GM18909 (cell line): ENCODE measurements at regions not wholly inside any gene's neighbourhood (a gene's known extent, or its start where the extent isn't known, plus 50 kb on each side); places are given as distances from the start of the nearest gene placed in this dataset.
"Not testable (repeated sequence)": the region's sequence is repeated elsewhere in the genome, so short reads cannot be mapped to it uniquely, and the experiment has no call there.

Experiments
- ATAC-seq: cut with Tn5 transposase; IDR thresholded peaks from one replicate; pipeline ENCODE4 v1.9.1; 2021; ENCODE audit warnings: mild to moderate bottlenecking; ENCODE audit not compliant: unreplicated experiment, poor library complexity

- ATAC-seq: no peak
Measured at GRCh38 chr6:95660544-95660943, 83.2 kb downstream of the MANEA start.

- ATAC-seq: no peak
Measured at GRCh38 chr6:95670011-95670463, 92.7 kb downstream of the MANEA start.

GRCh38 chr6:95676011-95676628, 98.8 kb downstream of the MANEA start:
- ATAC-seq: no peak

GRCh38 chr6:95679981-95680380, 102.6 kb downstream of the MANEA start:
- ATAC-seq: no peak

GRCh38 chr6:95681736-95682135, 104.4 kb downstream of the MANEA start:
- no peak for ATAC-seq

- no peak for ATAC-seq
Measured at GRCh38 chr6:95682476-95682875, 105.1 kb downstream of the MANEA start.

DNA sequence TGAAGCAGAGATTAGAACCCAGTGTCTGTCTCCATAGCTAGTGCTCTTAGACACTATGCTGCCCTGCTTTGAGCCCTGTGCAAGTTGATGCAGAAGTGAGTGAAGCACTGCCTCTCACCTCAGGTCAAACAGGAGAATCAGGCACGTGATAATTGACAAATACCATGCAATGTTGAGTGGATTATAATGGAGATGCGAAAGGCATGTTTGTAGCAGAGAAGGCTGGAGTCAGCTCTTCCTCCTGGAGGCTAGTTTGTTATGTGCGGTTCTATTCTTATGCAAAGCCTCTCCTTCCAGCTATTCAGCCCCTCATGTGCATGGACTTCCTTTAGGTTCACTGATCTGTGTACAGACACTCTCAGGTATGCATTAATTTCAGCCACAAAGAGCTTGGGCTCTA, 108.5 kb downstream of the MANEA start:
- ATAC-seq: no peak

GRCh38 chr6:95686272-95686671, 108.9 kb downstream of the MANEA start:
- ATAC-seq: no peak

DNA sequence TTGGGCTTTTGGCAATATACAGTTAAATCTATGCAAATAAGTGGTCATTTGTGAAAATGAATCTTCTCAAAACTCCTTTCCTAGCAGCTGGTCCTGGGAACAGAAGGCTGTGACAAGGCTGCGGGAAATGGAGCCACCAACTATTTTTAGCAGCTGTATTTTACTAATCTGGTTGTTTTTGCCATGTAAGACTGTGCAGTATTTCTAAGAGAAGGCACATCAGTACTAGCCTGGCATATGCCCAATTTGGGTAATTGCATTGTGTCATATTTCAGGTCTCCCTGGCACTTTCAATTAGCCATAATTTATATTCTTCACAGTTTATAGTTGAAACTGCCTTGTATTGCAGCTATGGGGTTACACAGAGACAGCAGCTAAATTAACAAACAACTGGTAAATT, 109.6 kb downstream of the MANEA start:
- no peak for ATAC-seq

GRCh38 chr6:95687839-95688238, 110.5 kb downstream of the MANEA start:
- ATAC-seq: no peak

- peak; percentile 78 for ATAC-seq
Measured at GRCh38 chr6:95690328-95690727, 113.0 kb downstream of the MANEA start.

DNA sequence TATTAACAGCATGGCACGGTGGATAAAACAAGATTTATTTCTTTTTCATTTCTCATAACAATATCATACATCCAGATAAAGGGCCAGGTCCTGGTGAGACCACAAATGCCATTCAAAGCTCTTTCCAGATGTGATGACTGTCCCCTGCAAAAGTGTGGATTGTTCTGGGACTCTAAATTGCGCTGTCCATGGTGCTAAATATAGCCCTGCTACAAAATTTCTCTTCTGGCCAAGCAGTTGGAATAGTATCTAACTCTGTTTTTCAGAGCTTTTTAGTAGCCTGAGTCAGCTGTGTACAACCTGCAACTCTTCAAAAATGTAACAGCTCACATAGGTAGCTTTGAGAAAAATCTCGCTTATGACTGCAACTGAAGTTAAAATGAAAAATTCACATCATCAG, 115.8 kb downstream of the MANEA start:
- ATAC-seq: no peak

DNA sequence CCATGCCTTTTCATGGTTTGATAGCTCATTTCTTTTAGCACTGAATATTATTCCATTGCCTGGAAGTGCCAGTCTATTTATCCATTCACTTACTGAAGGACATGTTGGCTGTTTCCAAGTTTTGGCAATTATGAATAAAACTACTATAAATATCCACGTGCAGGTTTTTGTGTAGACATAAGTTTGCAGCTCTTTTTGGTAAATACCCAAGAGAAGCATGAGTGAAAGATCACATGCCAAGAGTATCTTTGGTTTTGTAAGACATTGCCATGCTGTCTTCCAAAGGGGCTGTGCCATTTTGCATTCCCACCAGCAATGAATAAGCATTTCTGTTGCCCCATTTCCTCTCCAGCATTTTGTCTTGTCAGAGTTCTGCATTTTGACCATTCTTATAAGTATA, 120.9 kb downstream of the MANEA start:
- ATAC-seq: no peak

- no peak for ATAC-seq
Measured at GRCh38 chr6:95723638-95724037, 146.3 kb downstream of the MANEA start.

- ATAC-seq: no peak
Measured at GRCh38 chr6:95725344-95725743, 148.0 kb downstream of the MANEA start.

GRCh38 chr6:95740157-95740556, 162.8 kb downstream of the MANEA start:
- no peak for ATAC-seq

GRCh38 chr6:95741045-95741444, 163.7 kb downstream of the MANEA start:
- no peak for ATAC-seq

DNA sequence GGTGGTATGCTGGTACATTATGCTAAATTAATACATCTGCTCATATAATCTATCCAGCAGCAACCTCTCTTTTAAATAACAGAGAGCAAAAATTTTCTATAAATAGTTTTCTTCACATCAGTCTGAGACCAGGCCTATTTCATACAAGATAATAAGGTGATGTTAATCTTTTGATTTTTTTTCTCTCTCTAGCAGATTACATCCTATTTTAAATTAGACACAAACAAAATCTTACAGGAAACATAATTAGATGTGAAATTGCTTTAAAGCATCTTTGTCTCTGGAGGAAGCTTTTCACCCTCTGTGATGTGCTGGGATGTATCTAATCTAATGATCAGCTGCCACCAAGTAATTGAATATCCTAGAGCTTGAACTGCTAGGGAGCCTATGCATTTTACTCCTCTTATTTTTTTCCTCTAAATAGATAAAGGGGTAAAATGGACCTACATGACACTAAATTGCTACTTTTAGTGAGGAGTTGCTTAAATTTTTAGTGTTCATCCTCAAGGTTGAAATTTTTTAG, 165.5 kb downstream of the MANEA start:
- ATAC-seq: no peak

- ATAC-seq: no peak
Measured at GRCh38 chr6:95743591-95743990, 166.3 kb downstream of the MANEA start.

DNA sequence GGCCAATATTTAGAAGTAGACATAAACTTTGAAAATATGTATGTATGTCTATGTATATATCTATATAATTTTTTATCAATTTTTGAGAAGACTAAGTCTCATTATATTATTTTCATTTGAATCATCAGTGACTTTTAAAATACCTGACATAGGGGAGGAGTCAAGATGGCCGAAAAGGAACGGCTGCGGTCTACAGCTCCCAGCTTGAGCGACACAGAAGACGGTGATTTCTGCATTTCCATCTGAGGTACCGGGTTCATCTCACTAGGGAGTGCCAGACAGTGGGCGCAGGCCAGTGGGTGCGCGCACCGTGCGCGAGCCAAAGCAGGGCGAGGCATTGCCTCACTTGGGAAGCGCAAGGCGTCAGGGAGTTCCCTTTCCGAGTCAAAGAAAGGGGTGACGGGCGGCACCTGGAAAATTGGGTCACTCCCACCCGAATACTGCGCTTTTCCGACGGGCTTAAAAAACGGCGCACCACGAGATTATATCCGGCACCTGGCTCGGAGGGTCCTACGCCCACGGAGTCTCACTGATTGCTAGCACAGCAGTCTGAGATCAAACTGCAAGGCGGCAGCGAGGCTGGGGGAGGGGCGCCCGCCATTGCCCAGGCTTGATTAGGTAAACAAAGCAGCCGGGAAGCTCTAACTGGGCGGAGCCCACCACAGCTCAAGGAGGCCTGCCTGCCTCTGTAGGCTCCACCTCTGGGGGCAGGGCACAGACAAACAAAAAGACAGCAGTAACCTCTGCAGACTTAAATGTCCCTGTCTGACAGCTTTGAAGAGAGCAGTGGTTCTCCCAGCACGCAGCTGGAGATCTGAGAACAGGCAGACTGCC, 181.1 kb downstream of the MANEA start:
- ATAC-seq: not testable (repeated sequence)

- no peak for ATAC-seq
Measured at GRCh38 chr6:95767897-95768463, 190.6 kb downstream of the MANEA start.
